GM12891 (cell line): ENCODE measurements at regions not wholly inside any gene's neighbourhood (a gene's known extent, or its start where the extent isn't known, plus 50 kb on each side); places are given as distances from the start of the nearest gene placed in this dataset.

Source experiments
- POLR2AphosphoS5 ChIP-seq: IDR thresholded peaks from 2 replicates; pipeline ENCODE4 v1.6.1; 2011; ENCODE audit warnings: low read depth, low read length, control low read depth
- POU2F2 ChIP-seq: IDR thresholded peaks from 2 replicates; pipeline ENCODE4 v1.6.1; 2011; ENCODE audit warnings: low read depth, mild to moderate bottlenecking, control low read depth, low read length, moderate library complexity

DNA sequence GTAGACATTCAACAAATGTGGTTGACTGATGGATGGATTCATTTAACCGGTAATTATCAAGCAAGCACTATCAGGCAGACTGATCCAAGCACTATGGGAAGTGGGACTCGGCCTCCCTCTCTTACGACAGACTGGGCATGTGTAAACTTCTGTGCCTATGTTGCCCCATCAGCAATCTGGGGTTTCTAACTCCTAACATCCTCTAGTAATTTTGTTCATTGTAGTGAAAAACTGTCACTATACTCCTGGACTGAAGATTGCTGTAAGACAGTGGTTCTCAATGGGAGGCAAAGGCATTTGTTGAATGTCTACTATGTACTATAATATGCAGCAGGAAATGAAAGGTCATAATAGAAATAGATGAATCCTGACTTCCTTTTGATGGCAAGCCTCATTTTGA lies 51.2 kb upstream of the CREB1 start:
- no peak for TF ChIP-seq POLR2AphosphoS5
- TF ChIP-seq POU2F2 = no peak
